DOHH2 (cell line): ENCODE measurements at regions not wholly inside any gene's neighbourhood (a gene's known extent, or its start where the extent isn't known, plus 50 kb on each side); places are given as distances from the start of the nearest gene placed in this dataset.

Source experiments
- CTCF ChIP-seq: fragments of 200-600 bp; sonication (generic); IDR thresholded peaks from one replicate; pipeline ENCODE4 v1.5.1; 2014; ENCODE audit warnings: antibody characterized with exemption, mild to moderate bottlenecking, low read depth, low read length; ENCODE audit not compliant: poor library complexity, severe bottlenecking
- EZH2phosphoT487 ChIP-seq: fragments of 200-600 bp; sonication (generic); IDR thresholded peaks from 2 replicates; pipeline ENCODE4 v1.6.1; 2017; ENCODE audit warnings: borderline replicate concordance, mild to moderate bottlenecking, antibody characterized with exemption, low read length, moderate library complexity, mixed read lengths

GRCh38 chr6:1558388-1558787, 51.3 kb upstream of the FOXC1 start:
- TF ChIP-seq CTCF (no peak), EZH2phosphoT487 (no peak)
